IMR-90 (cell line): ENCODE measurements at regions not wholly inside any gene's neighbourhood (a gene's known extent, or its start where the extent isn't known, plus 50 kb on each side); places are given as distances from the start of the nearest gene placed in this dataset.

Experiments used
- ATAC-seq: fragments of 200-7000 bp; cut with Tn5 transposase; 2 replicates; pipeline ENCODE4 v1.9.1; 2020; ENCODE audit warnings: low read depth, mild to moderate bottlenecking, moderate library complexity
- BruUV-seq: library from RNA; stranded (reverse); fragments of 400-500 nt; replicated peaks from 2 replicates; lab custom pipeline; 2021; lab: Mats Ljungman, UMichigan
- CTCF ChIA-PET: fragments of 300-600 bp; formaldehyde crosslinking; extraction: SDS; loops from one replicate; lab custom pipeline; 2021; ENCODE audit warnings: antibody characterized with exemption; lab: Yijun Ruan, JAX
- POLR2A ChIA-PET: fragments of 300-600 bp; sonication (Branson Sonifier 250); formaldehyde crosslinking; loops from one replicate; lab custom pipeline; 2022; ENCODE audit warnings: antibody characterized with exemption; ENCODE audit not compliant: unreplicated experiment; lab: Charles Lee
- DNase-seq: peaks from one replicate; pipeline ENCODE4 v3.0.0; 2013
- H2AFZ ChIP-seq: replicated peaks from 2 replicates; pipeline ENCODE3; 2013; ENCODE audit warnings: low read length, mild to moderate bottlenecking; ENCODE audit not compliant: poor library complexity
- H2AK5ac ChIP-seq: 2 replicates; pipeline ENCODE4 v1.6.1; 2013; ENCODE audit warnings: low read depth, low read length, inconsistent platforms
- H2AK9ac ChIP-seq: replicated peaks from 2 replicates; pipeline ENCODE3; 2013; ENCODE audit warnings: mild to moderate bottlenecking, low read depth, low read length, moderate library complexity; ENCODE audit not compliant: poor library complexity
- H2BK120ac ChIP-seq: 2 replicates; pipeline ENCODE4 v1.6.1; 2013; ENCODE audit warnings: low read depth, low read length, inconsistent platforms
- H2BK15ac ChIP-seq: 3 replicates; pipeline ENCODE4 v1.6.1; 2013; ENCODE audit warnings: low read depth, low read length, inconsistent platforms
- H2BK20ac ChIP-seq: 2 replicates; pipeline ENCODE4 v1.6.1; 2013; ENCODE audit warnings: low read depth, mild to moderate bottlenecking, inconsistent platforms, low read length, moderate library complexity
- H2BK5ac ChIP-seq: 2 replicates; pipeline ENCODE4 v1.6.1; 2013; ENCODE audit warnings: mild to moderate bottlenecking, low read depth, low read length, inconsistent platforms; ENCODE audit not compliant: poor library complexity, severe bottlenecking
- H3K14ac ChIP-seq: replicated peaks from 2 replicates; pipeline ENCODE4 v1.6.1; 2013; ENCODE audit warnings: low read depth, low read length, inconsistent platforms
- H3K18ac ChIP-seq: 2 replicates; pipeline ENCODE4 v1.6.1; 2013; ENCODE audit warnings: low read depth, low read length, control low read depth
- H3K23ac ChIP-seq: 2 replicates; pipeline ENCODE4 v1.6.1; 2013; ENCODE audit warnings: low read depth, low read length, inconsistent platforms
- H3K27ac ChIP-seq: 2 replicates; pipeline ENCODE4 v1.5.1; 2013; ENCODE audit warnings: mild to moderate bottlenecking, control low read depth, low read length; ENCODE audit not compliant: insufficient read depth
- H3K27me3 ChIP-seq: 2 replicates; pipeline ENCODE4 v1.6.1; 2013; ENCODE audit warnings: low read length; ENCODE audit not compliant: control insufficient read depth, insufficient read depth
- H3K36me3 ChIP-seq: 2 replicates; pipeline ENCODE4 v1.6.1; 2013; ENCODE audit warnings: low read length, mixed read lengths; ENCODE audit not compliant: control insufficient read depth, insufficient read depth
- H3K4ac ChIP-seq: 2 replicates; pipeline ENCODE4 v1.6.1; 2013; ENCODE audit warnings: low read depth, low read length, inconsistent platforms
- H3K4me1 ChIP-seq: 2 replicates; pipeline ENCODE4 v1.6.1; 2013; ENCODE audit warnings: low read length, mixed read lengths; ENCODE audit not compliant: control insufficient read depth, insufficient read depth
- H3K4me2 ChIP-seq: 2 replicates; pipeline ENCODE4 v1.6.1; 2013; ENCODE audit warnings: low read depth, mild to moderate bottlenecking, control low read depth, low read length, moderate library complexity
- H3K4me3 ChIP-seq: 2 replicates; pipeline ENCODE4 v1.5.1; 2013; ENCODE audit warnings: low read depth, mild to moderate bottlenecking, control low read depth, low read length, moderate library complexity; ENCODE audit not compliant: insufficient read depth
- H3K56ac ChIP-seq: 2 replicates; pipeline ENCODE4 v1.6.1; 2013; ENCODE audit warnings: low read length, inconsistent platforms; ENCODE audit not compliant: insufficient read depth; ENCODE audit errors: extremely low read depth
- H3K79me1 ChIP-seq, 2 experiments: 2 replicates each; pipeline ENCODE4 v1.6.1; 2013; ENCODE audit warnings: low read length in 2 of 2, inconsistent platforms in 1 of 2, low read depth in 1 of 2
- H3K9ac ChIP-seq: 2 replicates; pipeline ENCODE4 v1.6.1; 2013; ENCODE audit warnings: low read depth, low read length, control low read depth
- H3K9me1 ChIP-seq: 2 replicates; pipeline ENCODE4 v1.6.1; 2013; ENCODE audit warnings: low read length, inconsistent platforms; ENCODE audit not compliant: insufficient read depth
- H3K9me3 ChIP-seq: 2 replicates; pipeline ENCODE4 v1.6.1; 2013; ENCODE audit warnings: low read length; ENCODE audit not compliant: control insufficient read depth, insufficient read depth
- H4K20me1 ChIP-seq: 2 replicates; pipeline ENCODE4 v1.6.1; 2013; ENCODE audit warnings: low read length, inconsistent platforms; ENCODE audit not compliant: insufficient read depth
- H4K5ac ChIP-seq: 2 replicates; pipeline ENCODE4 v1.6.1; 2013; ENCODE audit warnings: mild to moderate bottlenecking, low read depth, low read length, control low read depth
- H4K8ac ChIP-seq, 2 experiments: 2 replicates each; pipeline ENCODE4 v1.6.1; 2013; ENCODE audit warnings: low read depth in 2 of 2, low read length in 2 of 2, control low read depth in 1 of 2, inconsistent platforms in 1 of 2
- H4K91ac ChIP-seq: 2 replicates; pipeline ENCODE4 v1.6.1; 2013; ENCODE audit warnings: low read depth, low read length, inconsistent platforms; ENCODE audit not compliant: insufficient read depth
- BHLHE40 ChIP-seq: fragments of 150-350 bp; IDR thresholded peaks from 2 replicates; pipeline ENCODE4 v1.6.1; 2016; ENCODE audit warnings: mild to moderate bottlenecking, low read depth, low read length
- CEBPB ChIP-seq: IDR thresholded peaks from 2 replicates; pipeline ENCODE4 v1.6.1; 2012; ENCODE audit warnings: low read depth, low read length, improper control_type of control experiment
- CHD1 ChIP-seq: IDR thresholded peaks from 2 replicates; pipeline ENCODE4 v1.6.1; 2012; ENCODE audit warnings: low read depth, low read length, improper control_type of control experiment
- CTCF ChIP-seq: conservative IDR thresholded peaks from 2 replicates; pipeline ENCODE4 v1.5.1; 2012; ENCODE audit warnings: mild to moderate bottlenecking, low read depth, low read length, improper control_type of control experiment
- FOS ChIP-seq: fragments of 150-350 bp; IDR thresholded peaks from 2 replicates; pipeline ENCODE4 v1.6.1; 2016; ENCODE audit warnings: low read depth, low read length
- USF2 ChIP-seq: fragments of 150-350 bp; IDR thresholded peaks from 2 replicates; pipeline ENCODE4 v1.6.1; 2017; ENCODE audit warnings: mild to moderate bottlenecking, antibody characterized with exemption, low read length, low read depth
- WGBS, 2 experiments: methylation state at CpG; one replicate each; pipeline versions ENCODE4 v1.1.5 to v1.1.7; 2013; ENCODE audit warnings: missing lambda C conversion rate in 2 of 2; ENCODE audit not compliant: insufficient read length in 1 of 2; ENCODE audit errors: extremely low coverage in 2 of 2; 5-methylcytosine and 5-hydroxymethylcytosine counted together
- dilution Hi-C: fragments of 300-500 bp; cut with HindIII; formaldehyde crosslinking; loops from one replicate; pipeline ENCODE4 v1.14.3; 2018; ENCODE audit warnings: low sequenced_read_pairs; ENCODE audit not compliant: unreplicated experiment
- in situ Hi-C: fragments of 300-500 bp; cut with MboI; formaldehyde crosslinking; loops from 3 replicates; pipeline ENCODE4 v1.14.3; 2019; ENCODE audit warnings: low sequenced_read_pairs, inconsistent platforms, mixed read lengths
- intact Hi-C: fragments of 100-400 bp; cut with micrococcal nuclease; formaldehyde crosslinking; loops from 2 replicates; pipeline ENCODE4 v1.10.0; 2022

GRCh38 chr12:74971201-74971600 lies 238.4 kb downstream of the KCNC2 start:
- POLR2A ChIA-PET, result no interaction called here
- WGBS, 2 experiments, result no CpG with 5 or more reads among the region's 1 CpG
- intact Hi-C loops, result no loop called here

More at GRCh38 chr12:74971201-74971600, 238.4 kb downstream of the KCNC2 start:
- Histone ChIP-seq H3K18ac (no peak overlapping the region), H2AFZ (no peak overlapping the region), H3K4me3 (no peak overlapping the region), H3K14ac (no peak overlapping the region), H3K9me3 (no peaks in the 10 kb centered on the region), H3K79me1 (no peaks in the 10 kb centered on the region), H2BK15ac (no peak overlapping the region), H2BK120ac (no peak overlapping the region), H4K8ac (no peak overlapping the region), H2BK20ac (no peak overlapping the region), H3K56ac (no peak overlapping the region), H2AK5ac (no peak overlapping the region), H3K23ac (no peak overlapping the region), H3K4me2 (no peak overlapping the region), H3K36me3 (no peaks in the 10 kb centered on the region), H3K27ac (no peak overlapping the region), H3K9ac (no peak overlapping the region), H3K27me3 (no peaks in the 10 kb centered on the region), H3K4me1 (no peaks in the 10 kb centered on the region), H2BK5ac (no peak overlapping the region), H3K4ac (no peak overlapping the region), H4K5ac (no peak overlapping the region), H2AK9ac (no peak overlapping the region), H3K9me1 (no peaks in the 10 kb centered on the region), H4K91ac (no peak overlapping the region), H4K20me1 (no peaks in the 10 kb centered on the region)
- CTCF ChIA-PET, result no interaction called here
- dilution Hi-C loops (no loop called here), in situ Hi-C loops (no loop called here)
- TF ChIP-seq USF2, result no peak
- no peak for TF ChIP-seq CEBPB
- TF ChIP-seq FOS, result no peak
- TF ChIP-seq CHD1, result no peak
- no peak for TF ChIP-seq CTCF
- TF ChIP-seq BHLHE40, result no peak
- ATAC-seq (no peak), DNase-seq (no peak)
- BruUV-seq, result no TSS peak
